Body of pancreas (tissue), 4 donors: ENCODE measurements at regions not wholly inside any gene's neighbourhood (a gene's known extent, or its start where the extent isn't known, plus 50 kb on each side); places are given as distances from the start of the nearest gene placed in this dataset.

ENCODE experiments used
- ATAC-seq: fragments of 150-250 bp; one replicate; pipeline ENCODE4 v1.9.1; 2016
- DNase-seq, 4 donors: peaks; one replicate each; pipeline ENCODE4 v3.0.0-alpha.2; 2019
- H3K27ac ChIP-seq, 4 donors: fragments of 200-600 bp; sonication (generic); 1 replicate in 3 of 4; 2 replicates in 1 of 4; pipeline versions ENCODE4 v1.5.1 to v1.6.1; 2016 to 2019; ENCODE audit warnings: mild to moderate bottlenecking in 1 of 4, mixed read lengths in 1 of 4, moderate library complexity in 1 of 4
- H3K27me3 ChIP-seq, 2 donors: fragments of 200-600 bp; sonication (generic); one replicate each; pipeline ENCODE4 v1.6.0; 2016; ENCODE audit warnings: mild to moderate bottlenecking in 1 of 2
- H3K36me3 ChIP-seq, 2 donors: fragments of 200-600 bp; sonication (generic); replicated peaks in 1 of 2; 2 replicates each; pipeline ENCODE4 v1.5.1; 2016; ENCODE audit warnings: low read depth in 2 of 2; ENCODE audit not compliant: insufficient read depth in 1 of 2
- H3K4me1 ChIP-seq: fragments of 200-600 bp; sonication (generic); one replicate; pipeline ENCODE4 v1.6.0; 2016
- H3K4me3 ChIP-seq, 2 donors: fragments of 200-600 bp; sonication (generic); 1 replicate in 1 of 2; 2 replicates in 1 of 2; pipeline ENCODE4 v1.5.1; 2016 to 2019
- H3K9me3 ChIP-seq, 3 donors: fragments of 200-600 bp; sonication (generic); 1 replicate in 2 of 3; 2 replicates in 1 of 3; pipeline ENCODE4 v1.5.1; 2016
- POLR2A ChIP-seq, 3 donors: fragments of 450-650 bp; IDR thresholded peaks; one replicate each; pipeline ENCODE4 v1.6.1; 2016; ENCODE audit warnings: antibody characterized with exemption in 3 of 3, mild to moderate bottlenecking in 2 of 3
- WGBS, 2 donors: methylation state at CpG; one replicate each; pipeline ENCODE4 v1.1.5; 2017; 5-methylcytosine and 5-hydroxymethylcytosine counted together
- intact Hi-C: fragments of 100-400 bp; cut with DNase I; formaldehyde crosslinking; loops from one replicate; pipeline ENCODE4 v1.15.1; 2023
- TF ChIP-seq, protein P1 (sequence below), 7 experiments: fragments of 450-650 bp in 4 of 7; fragments of 200-600 bp in 3 of 7; sonication (generic) in 3 of 7; IDR thresholded peaks; one replicate each; pipeline ENCODE4 v1.5.1; 2016 to 2019; ENCODE audit warnings: antibody characterized with exemption in 7 of 7

DNA sequence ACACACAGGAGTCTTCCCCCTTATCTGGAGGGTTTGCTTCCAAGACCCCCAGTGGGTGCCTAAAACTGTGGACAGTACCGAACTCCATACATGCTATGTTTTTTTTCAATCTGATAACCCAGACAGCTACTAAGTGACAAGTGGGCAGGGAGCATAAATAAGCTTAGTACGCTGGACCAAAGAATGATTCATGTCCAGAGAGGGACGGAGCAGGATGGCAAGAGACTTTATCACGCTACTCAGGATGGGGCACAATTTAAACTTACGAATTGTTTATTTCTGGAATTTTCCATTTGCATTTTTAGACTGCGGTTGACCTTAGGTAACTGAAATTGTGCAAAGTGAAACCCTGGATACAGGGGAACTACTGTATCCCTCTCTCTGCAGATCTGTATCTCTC is 410.0 kb upstream of the MKI67 start:
- Histone ChIP-seq H3K27ac (no peak overlapping the region), H3K4me3 (no peak overlapping the region), H3K36me3 (no peaks in the 10 kb centered on the region), H3K27me3 (no peaks in the 10 kb centered on the region), H3K9me3 (no peaks in the 10 kb centered on the region), H3K4me1 (peaks cover 8% of the 10 kb centered on the region)
- TF ChIP-seq, protein P1, sequence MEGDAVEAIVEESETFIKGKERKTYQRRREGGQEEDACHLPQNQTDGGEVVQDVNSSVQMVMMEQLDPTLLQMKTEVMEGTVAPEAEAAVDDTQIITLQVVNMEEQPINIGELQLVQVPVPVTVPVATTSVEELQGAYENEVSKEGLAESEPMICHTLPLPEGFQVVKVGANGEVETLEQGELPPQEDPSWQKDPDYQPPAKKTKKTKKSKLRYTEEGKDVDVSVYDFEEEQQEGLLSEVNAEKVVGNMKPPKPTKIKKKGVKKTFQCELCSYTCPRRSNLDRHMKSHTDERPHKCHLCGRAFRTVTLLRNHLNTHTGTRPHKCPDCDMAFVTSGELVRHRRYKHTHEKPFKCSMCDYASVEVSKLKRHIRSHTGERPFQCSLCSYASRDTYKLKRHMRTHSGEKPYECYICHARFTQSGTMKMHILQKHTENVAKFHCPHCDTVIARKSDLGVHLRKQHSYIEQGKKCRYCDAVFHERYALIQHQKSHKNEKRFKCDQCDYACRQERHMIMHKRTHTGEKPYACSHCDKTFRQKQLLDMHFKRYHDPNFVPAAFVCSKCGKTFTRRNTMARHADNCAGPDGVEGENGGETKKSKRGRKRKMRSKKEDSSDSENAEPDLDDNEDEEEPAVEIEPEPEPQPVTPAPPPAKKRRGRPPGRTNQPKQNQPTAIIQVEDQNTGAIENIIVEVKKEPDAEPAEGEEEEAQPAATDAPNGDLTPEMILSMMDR (IDR thresholded peaks at IDR 0.05), result no peak
- no peak for TF ChIP-seq POLR2A (IDR thresholded peaks at IDR 0.05)
- 53 to 68% methylated on average over 6 of the region's 6 CpGs for WGBS, 2 donors
- no peak for DNase-seq
- intact Hi-C loops, result no loop called here
- no peak for ATAC-seq

DNA sequence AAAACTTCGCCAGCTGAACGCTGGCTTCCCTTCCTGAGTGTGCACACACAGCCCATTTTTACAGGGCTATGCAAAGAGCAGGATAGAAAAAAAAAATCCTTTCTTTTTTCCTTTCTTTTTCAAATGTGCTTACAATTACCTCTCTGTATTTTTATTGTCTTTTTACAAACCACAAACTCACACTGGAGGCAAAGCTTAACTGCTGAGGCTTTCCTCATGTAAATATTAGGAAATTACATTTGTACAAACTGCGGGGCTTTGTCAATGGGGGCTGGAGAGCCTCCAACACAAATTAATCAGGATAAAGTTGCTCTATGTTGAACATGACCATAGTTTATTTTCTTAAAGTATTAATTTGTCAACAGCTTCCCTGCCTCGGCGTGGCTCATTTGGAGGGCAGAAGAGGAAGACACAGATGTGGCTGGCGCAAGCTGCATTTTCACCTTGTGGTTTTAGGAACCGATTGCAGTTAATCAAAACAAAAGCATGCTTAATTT is 411.7 kb upstream of the MKI67 start:
- H3K27me3 ChIP-seq, result no peaks in the 10 kb centered on the region
- no peak overlapping the region for H3K4me3 ChIP-seq
- intact Hi-C loops, result no loop called here
- ATAC-seq (no peak), DNase-seq (no peak)
- H3K36me3 ChIP-seq, result no peaks in the 10 kb centered on the region
- peaks cover 8% of the 10 kb centered on the region for H3K4me1 ChIP-seq
- H3K27ac ChIP-seq, result no peak overlapping the region
- H3K9me3 ChIP-seq, result no peaks in the 10 kb centered on the region
- TF ChIP-seq POLR2A (IDR thresholded peaks at IDR 0.05), result no peak
- TF ChIP-seq, protein P1 (IDR thresholded peaks at IDR 0.05), result no peak
- WGBS, 2 donors, result 21 to 23% methylated on average over 7 of the region's 7 CpGs

DNA sequence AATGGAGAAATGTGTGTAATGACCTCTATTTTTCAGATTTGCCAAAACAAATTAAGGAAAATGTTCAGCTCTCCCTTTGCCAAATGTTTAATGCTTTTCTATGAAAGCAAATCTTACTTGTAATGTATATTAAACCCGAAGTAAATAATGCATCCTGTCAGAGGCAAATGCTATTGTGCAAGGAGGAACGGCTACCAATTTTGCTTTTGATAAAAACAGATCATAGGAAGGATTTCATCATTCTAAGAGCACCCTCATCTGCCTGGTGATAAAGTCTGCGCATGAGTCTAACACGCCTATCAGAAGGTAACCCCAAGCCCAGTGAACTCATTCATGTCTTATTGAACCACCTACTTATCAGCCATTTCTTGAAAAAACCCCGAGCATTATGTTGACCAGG is 412.4 kb upstream of the MKI67 start:
- 42 to 54% methylated on average over 5 of the region's 5 CpGs for WGBS, 2 donors
- intact Hi-C loops, result no loop called here
- TF ChIP-seq, protein P1 (IDR thresholded peaks at IDR 0.05), result no peak
- no peak overlapping the region for H3K27ac ChIP-seq
- H3K9me3 ChIP-seq, result no peaks in the 10 kb centered on the region
- H3K4me1 ChIP-seq, result peaks cover 8% of the 10 kb centered on the region
- H3K36me3 ChIP-seq, result no peaks in the 10 kb centered on the region
- H3K27me3 ChIP-seq, result no peaks in the 10 kb centered on the region
- H3K4me3 ChIP-seq, result no peak overlapping the region
- ATAC-seq (no peak), DNase-seq (no peak)

DNA sequence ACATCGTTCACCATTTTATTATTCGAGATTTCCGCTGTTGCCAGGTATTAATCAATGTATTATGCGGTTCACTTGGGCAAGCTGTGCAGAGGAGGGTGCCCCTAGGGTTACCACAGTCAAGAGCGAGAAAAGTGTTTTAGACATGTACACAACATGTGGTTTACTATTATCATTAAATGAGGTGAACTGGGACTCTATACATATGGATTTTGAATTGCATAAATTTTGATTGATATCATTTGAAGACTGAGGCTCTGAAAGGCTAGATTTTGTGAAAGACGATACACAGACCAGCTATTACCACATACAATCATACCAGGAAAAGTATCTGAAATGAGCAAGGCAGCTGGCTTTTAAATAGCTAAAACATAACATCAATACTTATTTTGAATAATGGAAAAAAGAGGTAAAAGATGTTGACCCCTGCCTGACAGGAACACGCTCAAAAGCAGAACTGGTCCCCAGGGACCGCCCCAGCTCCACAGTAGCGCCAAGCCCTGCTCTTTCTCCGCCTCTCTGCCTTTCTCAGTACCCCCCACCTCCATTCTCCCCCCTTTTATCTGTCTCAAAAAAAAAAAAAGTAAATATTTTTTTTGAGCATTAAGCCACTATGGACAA is 413.4 kb upstream of the MKI67 start:
- Histone ChIP-seq H3K27me3 (no peaks in the 10 kb centered on the region), H3K9me3 (no peaks in the 10 kb centered on the region), H3K4me1 (peaks cover 8% of the 10 kb centered on the region), H3K36me3 (no peaks in the 10 kb centered on the region), H3K27ac (no peak overlapping the region), H3K4me3 (no peak overlapping the region)
- ATAC-seq (no peak), DNase-seq (no peak)
- intact Hi-C loops, result no loop called here
- TF ChIP-seq, protein P1 (IDR thresholded peaks at IDR 0.05), result no peak
- no peak for TF ChIP-seq POLR2A (IDR thresholded peaks at IDR 0.05)
- 62 to 63% methylated on average over 10 of the region's 10 CpGs for WGBS, 2 donors

DNA sequence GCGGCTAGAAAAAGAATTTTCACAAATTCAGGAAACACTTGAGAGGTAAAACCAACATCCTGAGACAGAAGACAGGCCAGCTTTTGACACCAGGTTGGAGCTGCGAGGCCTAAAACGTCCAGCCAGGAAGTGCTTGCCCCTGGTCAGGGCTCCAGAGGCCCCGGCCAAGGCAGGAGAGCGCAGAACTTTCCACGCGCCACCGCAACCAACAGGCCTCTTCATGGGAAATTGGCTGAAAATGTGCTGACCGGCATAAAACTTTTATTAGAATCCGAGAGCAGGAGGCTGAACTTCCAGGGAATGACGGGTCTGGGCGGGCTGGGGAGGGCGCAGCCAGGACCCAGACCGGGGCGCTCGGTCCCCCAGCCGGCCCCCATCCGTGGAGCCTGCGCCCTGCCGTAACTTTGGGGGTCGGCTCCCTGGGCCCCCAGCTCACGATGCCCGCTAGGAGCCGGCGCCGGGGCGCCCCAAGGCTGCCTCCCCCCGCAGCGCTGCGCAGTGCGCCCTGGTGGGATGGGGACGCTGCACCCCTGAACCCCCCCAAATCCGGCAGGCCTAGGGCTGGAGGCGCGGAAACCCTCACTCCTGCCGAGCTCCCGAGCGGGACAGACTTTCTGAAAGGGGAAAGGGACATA is 414.0 kb upstream of the MKI67 start:
- WGBS, 2 donors, result 19 to 26% methylated on average over 27 to 38 of the region's 38 CpGs
- H3K27ac ChIP-seq, result no peak overlapping the region

More for the DNA sequence above, 414.0 kb upstream of the MKI67 start:
- no peak for TF ChIP-seq POLR2A (IDR thresholded peaks at IDR 0.05)
- TF ChIP-seq, protein P1 (IDR thresholded peaks at IDR 0.05), result no peak
- DNase-seq, result no peak
- intact Hi-C loops, result no loop called here
- no peak for ATAC-seq
- Histone ChIP-seq H3K4me3 (no peak overlapping the region), H3K27me3 (no peaks in the 10 kb centered on the region), H3K36me3 (no peaks in the 10 kb centered on the region), H3K9me3 (no peaks in the 10 kb centered on the region), H3K4me1 (peaks cover 8% of the 10 kb centered on the region)
